HG03103 (cell line): ENCODE measurements at regions not wholly inside any gene's neighbourhood (a gene's known extent, or its start where the extent isn't known, plus 50 kb on each side); places are given as distances from the start of the nearest gene placed in this dataset.

ENCODE experiments used
- ATAC-seq: cut with Tn5 transposase; IDR thresholded peaks from one replicate; pipeline ENCODE4 v1.9.1; 2021; ENCODE audit warnings: low read depth; ENCODE audit not compliant: unreplicated experiment

GRCh38 chr1:170863621-170864020 is 71.7 kb upstream of the MROH9 start:
- no peak for ATAC-seq

GRCh38 chr1:170864238-170864637 is 71.1 kb upstream of the MROH9 start:
- no peak for ATAC-seq

- ATAC-seq = no peak
Measured at GRCh38 chr1:170864876-170865538, 70.3 kb upstream of the MROH9 start.

- ATAC-seq = no peak
Measured at GRCh38 chr1:170866646-170867045, 68.7 kb upstream of the MROH9 start.

- ATAC-seq = no peak
Measured at GRCh38 chr1:170871868-170872267, 63.5 kb upstream of the MROH9 start.

- ATAC-seq = peak; percentile 92
Measured at GRCh38 chr1:170872663-170873062, 62.7 kb upstream of the MROH9 start.

GRCh38 chr1:170874671-170875070 is 60.7 kb upstream of the MROH9 start:
- ATAC-seq = no peak

GRCh38 chr1:170881268-170882265 is 53.8 kb upstream of the MROH9 start:
- no peak for ATAC-seq
